ENCODE measurements at regions not wholly inside any gene's neighbourhood (a gene's known extent, or its start where the extent isn't known, plus 50 kb on each side); places are given as distances from the start of the nearest gene placed in this dataset.

- TF ChIP-seq ZFX (IDR thresholded peaks at IDR 0.05), result no peak
- no peak for TF ChIP-seq POLR2A (IDR thresholded peaks at IDR 0.05; ENCODE audit: borderline replicate concordance, extremely low read depth, insufficient read depth, insufficient read length)
- TF ChIP-seq SRF (IDR thresholded peaks at IDR 0.05; ENCODE audit: low read depth), result no peak
- no peak for TF ChIP-seq YY1 (IDR thresholded peaks at IDR 0.05; ENCODE audit: extremely low read depth, insufficient replicate concordance, low read depth, low read length)
- no peak for TF ChIP-seq EZH2 (IDR thresholded peaks at IDR 0.05)
- TF ChIP-seq ATF3 (IDR thresholded peaks at IDR 0.05), result no peak
- ATAC-seq (no peak), DNase-seq (ENCODE audit: low read depth, low spot score) (no peak)
- H3K27ac ChIP-seq (ENCODE audit: low read depth, low read length), result no peak overlapping the region
- BruUV-seq (replicated peaks), result no TSS peak
- no peak overlapping the region for H3K9ac ChIP-seq (ENCODE audit: low read length)
- no peak overlapping the region for H3K4me2 ChIP-seq (ENCODE audit: low read length)
- no peaks in the 10 kb centered on the region for H3K79me2 ChIP-seq (ENCODE audit: insufficient read depth, low read length)
- no peaks in the 10 kb centered on the region for H3K9me3 ChIP-seq (ENCODE audit: control insufficient read depth in 1 of 2, insufficient read depth in 1 of 2, low read depth in 1 of 2, low read length in 2 of 2)
- intact Hi-C loops (cut with micrococcal nuclease), result no loop called here
- H2AFZ ChIP-seq (ENCODE audit: low read depth, low read length, poor library complexity, severe bottlenecking), result no peak overlapping the region
- POLR2A ChIA-PET, result no interaction called here
- RAD21 ChIA-PET (ENCODE audit: low non-redundant PET in 1 of 2, low total read pairs in 2 of 2, uncharacterized antibody in 2 of 2, unreplicated experiment in 2 of 2), result no interaction called here
- H3K9me2 ChIP-seq (ENCODE audit: insufficient read depth), result no peaks in the 10 kb centered on the region
- CTCF ChIA-PET, result no interaction called here
- H3K4me1 ChIP-seq (ENCODE audit: control insufficient read depth in 1 of 2, insufficient read depth in 2 of 2, low read length in 2 of 2), result no peaks in the 10 kb centered on the region
- no peak overlapping the region for H3K4me3 ChIP-seq (replicated peaks in 1 of 2; ENCODE audit: low read depth in 1 of 2, low read length in 2 of 2)
- H3K36me3 ChIP-seq (ENCODE audit: control insufficient read depth in 1 of 2, insufficient read depth in 2 of 2, low read length in 2 of 2), result no peaks in the 10 kb centered on the region
- peaks cover 17% of the 10 kb centered on the region; the same call in 1 of the 2 replicates for H3K27me3 ChIP-seq (ENCODE audit: insufficient read depth, low read length)
- no peaks in the 10 kb centered on the region for H4K20me1 ChIP-seq (ENCODE audit: insufficient read depth)
These were observed 96.5 kb upstream of the CAST start for GRCh38 chr5:96565582-96566265.

GRCh38 chr5:96566833-96567587 lies 95.2 kb upstream of the CAST start:
- H3K9me3 ChIP-seq (ENCODE audit: control insufficient read depth in 1 of 2, insufficient read depth in 1 of 2, low read depth in 1 of 2, low read length in 2 of 2), result no peaks in the 10 kb centered on the region
- ChIA-PET POLR2A (no interaction called here), CTCF (no interaction called here), RAD21 (ENCODE audit: low non-redundant PET in 1 of 2, low total read pairs in 2 of 2, uncharacterized antibody in 2 of 2, unreplicated experiment in 2 of 2) (no interaction called here)
- no peaks in the 10 kb centered on the region for H3K9me2 ChIP-seq (ENCODE audit: insufficient read depth)
- BruUV-seq (replicated peaks), result no TSS peak
- H3K9ac ChIP-seq (ENCODE audit: low read length), result no peak overlapping the region
- H3K79me2 ChIP-seq (ENCODE audit: insufficient read depth, low read length), result no peaks in the 10 kb centered on the region
- DNase-seq (ENCODE audit: low read depth, low spot score), result no peak
- H3K4me2 ChIP-seq (ENCODE audit: low read length), result no peak overlapping the region
- H4K20me1 ChIP-seq (ENCODE audit: insufficient read depth), result no peaks in the 10 kb centered on the region
- no peak for TF ChIP-seq SIN3A (IDR thresholded peaks at IDR 0.05; ENCODE audit: low read depth)
- TF ChIP-seq EZH2 (IDR thresholded peaks at IDR 0.05), result no peak
- TF ChIP-seq ELF1 (IDR thresholded peaks at IDR 0.05; ENCODE audit: borderline replicate concordance, low read depth), result no peak
- TF ChIP-seq EZH2phosphoT487 (IDR thresholded peaks at IDR 0.05; ENCODE audit: borderline replicate concordance), result no peak
- no peak for TF ChIP-seq RAD21 (IDR thresholded peaks at IDR 0.05; ENCODE audit: low read depth)
- TF ChIP-seq POLR2AphosphoS5 (IDR thresholded peaks at IDR 0.05; ENCODE audit: low read depth, low read length), result no peak
- no peak for TF ChIP-seq ATF3 (IDR thresholded peaks at IDR 0.05)
- TF ChIP-seq, protein P1, sequence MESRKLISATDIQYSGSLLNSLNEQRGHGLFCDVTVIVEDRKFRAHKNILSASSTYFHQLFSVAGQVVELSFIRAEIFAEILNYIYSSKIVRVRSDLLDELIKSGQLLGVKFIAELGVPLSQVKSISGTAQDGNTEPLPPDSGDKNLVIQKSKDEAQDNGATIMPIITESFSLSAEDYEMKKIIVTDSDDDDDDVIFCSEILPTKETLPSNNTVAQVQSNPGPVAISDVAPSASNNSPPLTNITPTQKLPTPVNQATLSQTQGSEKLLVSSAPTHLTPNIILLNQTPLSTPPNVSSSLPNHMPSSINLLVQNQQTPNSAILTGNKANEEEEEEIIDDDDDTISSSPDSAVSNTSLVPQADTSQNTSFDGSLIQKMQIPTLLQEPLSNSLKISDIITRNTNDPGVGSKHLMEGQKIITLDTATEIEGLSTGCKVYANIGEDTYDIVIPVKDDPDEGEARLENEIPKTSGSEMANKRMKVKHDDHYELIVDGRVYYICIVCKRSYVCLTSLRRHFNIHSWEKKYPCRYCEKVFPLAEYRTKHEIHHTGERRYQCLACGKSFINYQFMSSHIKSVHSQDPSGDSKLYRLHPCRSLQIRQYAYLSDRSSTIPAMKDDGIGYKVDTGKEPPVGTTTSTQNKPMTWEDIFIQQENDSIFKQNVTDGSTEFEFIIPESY (IDR thresholded peaks at IDR 0.05; ENCODE audit: extremely low read depth, insufficient replicate concordance, low read length), result no peak
- no peak for TF ChIP-seq ZFX (IDR thresholded peaks at IDR 0.05)
- no peak for TF ChIP-seq SRF (IDR thresholded peaks at IDR 0.05; ENCODE audit: low read depth)
- TF ChIP-seq, protein P2, sequence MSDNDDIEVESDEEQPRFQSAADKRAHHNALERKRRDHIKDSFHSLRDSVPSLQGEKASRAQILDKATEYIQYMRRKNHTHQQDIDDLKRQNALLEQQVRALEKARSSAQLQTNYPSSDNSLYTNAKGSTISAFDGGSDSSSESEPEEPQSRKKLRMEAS (IDR thresholded peaks at IDR 0.05), result no peak
- no peak for TF ChIP-seq EGR1 (IDR thresholded peaks at IDR 0.05; ENCODE audit: low read depth)
- no peak for TF ChIP-seq CBX3 (IDR thresholded peaks at IDR 0.05; ENCODE audit: low read depth)
- no peak for TF ChIP-seq CEBPB (IDR thresholded peaks at IDR 0.05; ENCODE audit: low read depth)
- no peak for TF ChIP-seq ZNF274 (IDR thresholded peaks at IDR 0.05; ENCODE audit: low read depth, low read length)
- H3K27ac ChIP-seq (ENCODE audit: low read depth, low read length), result no peak overlapping the region
- H3K36me3 ChIP-seq (ENCODE audit: control insufficient read depth in 1 of 2, insufficient read depth in 2 of 2, low read length in 2 of 2), result no peaks in the 10 kb centered on the region
- no peak for ATAC-seq
- peaks cover 20% of the 10 kb centered on the region; the same call in 1 of the 2 replicates for H3K27me3 ChIP-seq (ENCODE audit: insufficient read depth, low read length)
- H3K4me1 ChIP-seq (ENCODE audit: control insufficient read depth in 1 of 2, insufficient read depth in 2 of 2, low read length in 2 of 2), result no peaks in the 10 kb centered on the region
- no peak overlapping the region for H2AFZ ChIP-seq (ENCODE audit: low read depth, low read length, poor library complexity, severe bottlenecking)
- H3K4me3 ChIP-seq (replicated peaks in 1 of 2; ENCODE audit: low read depth in 1 of 2, low read length in 2 of 2), result no peak overlapping the region
- intact Hi-C loops (cut with micrococcal nuclease), result no loop called here

Data from HCT116 (cell line).